ENCODE measurements at regions not wholly inside any gene's neighbourhood (a gene's known extent, or its start where the extent isn't known, plus 50 kb on each side); places are given as distances from the start of the nearest gene placed in this dataset.

DNA sequence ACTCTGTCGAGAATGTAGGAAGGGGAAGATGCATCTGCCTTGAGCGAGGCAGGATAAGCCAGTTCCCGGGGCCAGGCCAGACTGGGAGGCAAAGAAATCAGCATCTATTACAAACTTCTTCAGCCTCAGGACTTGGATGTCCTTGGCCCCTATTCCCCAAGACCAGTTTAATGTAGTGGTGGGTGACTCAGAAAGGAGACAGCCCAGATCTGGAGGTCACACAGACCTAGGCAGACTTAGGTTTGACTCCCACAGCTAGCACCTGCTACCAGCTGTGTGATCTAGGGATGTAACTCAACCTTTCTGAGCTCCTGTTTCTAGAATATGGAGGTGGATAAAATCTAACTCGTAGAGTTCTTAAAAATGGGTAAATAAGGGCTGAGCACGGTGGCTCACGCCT lies 409.5 kb upstream of the PROK2 start:
- CTCF ChIA-PET = no interaction called here
- Histone ChIP-seq H3K27ac (no peak overlapping the region), H2AFZ (no peak overlapping the region), H3K4me2 (no peak overlapping the region), H3K79me2 (ENCODE audit: low read depth) (no peaks in the 10 kb centered on the region), H3K9me3 (ENCODE audit: insufficient read depth, low read depth) (no peaks in the 10 kb centered on the region), H4K20me1 (ENCODE audit: insufficient read depth) (no peaks in the 10 kb centered on the region), H3K9me2 (ENCODE audit: insufficient read depth) (no peaks in the 10 kb centered on the region), H3K4me3 (no peak overlapping the region), H3K4me1 (replicated peaks; ENCODE audit: insufficient read depth) (no peaks in the 10 kb centered on the region), H3F3A (ENCODE audit: insufficient read depth, low read depth) (no peaks in the 10 kb centered on the region), H3K27me3 (ENCODE audit: insufficient read depth, low read depth) (peaks cover 11% of the 10 kb centered on the region), H3K36me3 (ENCODE audit: low read depth) (no peaks in the 10 kb centered on the region)
- intact Hi-C loops (cut with micrococcal nuclease; ENCODE audit: unreplicated experiment) = no loop called here
- POLR2A ChIA-PET (ENCODE audit: unreplicated experiment) = no interaction called here
- TF ChIP-seq, protein P1, sequence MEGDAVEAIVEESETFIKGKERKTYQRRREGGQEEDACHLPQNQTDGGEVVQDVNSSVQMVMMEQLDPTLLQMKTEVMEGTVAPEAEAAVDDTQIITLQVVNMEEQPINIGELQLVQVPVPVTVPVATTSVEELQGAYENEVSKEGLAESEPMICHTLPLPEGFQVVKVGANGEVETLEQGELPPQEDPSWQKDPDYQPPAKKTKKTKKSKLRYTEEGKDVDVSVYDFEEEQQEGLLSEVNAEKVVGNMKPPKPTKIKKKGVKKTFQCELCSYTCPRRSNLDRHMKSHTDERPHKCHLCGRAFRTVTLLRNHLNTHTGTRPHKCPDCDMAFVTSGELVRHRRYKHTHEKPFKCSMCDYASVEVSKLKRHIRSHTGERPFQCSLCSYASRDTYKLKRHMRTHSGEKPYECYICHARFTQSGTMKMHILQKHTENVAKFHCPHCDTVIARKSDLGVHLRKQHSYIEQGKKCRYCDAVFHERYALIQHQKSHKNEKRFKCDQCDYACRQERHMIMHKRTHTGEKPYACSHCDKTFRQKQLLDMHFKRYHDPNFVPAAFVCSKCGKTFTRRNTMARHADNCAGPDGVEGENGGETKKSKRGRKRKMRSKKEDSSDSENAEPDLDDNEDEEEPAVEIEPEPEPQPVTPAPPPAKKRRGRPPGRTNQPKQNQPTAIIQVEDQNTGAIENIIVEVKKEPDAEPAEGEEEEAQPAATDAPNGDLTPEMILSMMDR (conservative IDR thresholded peaks at IDR 0.05) = no peak
- TF ChIP-seq EZH2 (IDR thresholded peaks at IDR 0.05; ENCODE audit: low read depth) = no peak
- no peak for DNase-seq
- no TSS peak for BruUV-seq (replicated peaks)

DNA sequence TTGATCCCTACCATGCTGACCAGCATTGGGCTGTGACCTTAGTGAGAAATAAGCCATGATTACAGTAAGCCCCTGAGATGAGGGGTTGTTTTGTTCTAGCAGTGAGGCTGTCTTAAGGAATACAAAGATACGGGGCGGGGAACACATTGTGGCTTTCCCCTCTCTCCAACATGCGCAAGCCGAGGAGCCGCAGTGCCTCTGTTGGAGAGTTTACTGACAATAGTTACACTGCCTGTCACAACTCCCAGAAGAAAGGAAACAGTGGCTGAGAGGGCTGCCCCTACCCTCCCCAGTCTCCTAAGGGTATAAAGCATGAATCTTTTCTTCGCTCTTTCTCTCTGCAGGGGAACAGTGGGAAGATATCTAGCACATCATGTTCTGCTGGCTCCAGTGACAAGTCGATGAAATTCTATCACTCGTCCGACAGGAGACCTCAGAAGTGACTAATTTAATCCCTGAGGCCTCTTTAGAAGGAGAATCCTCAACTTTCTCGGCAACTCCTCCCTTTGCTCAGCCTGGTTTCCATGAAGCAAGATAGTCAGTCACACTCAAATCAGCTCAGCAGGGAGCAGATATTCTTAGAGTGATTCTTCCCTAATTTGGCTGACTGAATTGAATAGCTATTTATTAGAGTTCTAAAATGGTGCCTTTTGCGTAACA lies 409.0 kb upstream of the PROK2 start:
- Histone ChIP-seq H4K20me1 (ENCODE audit: insufficient read depth) (no peaks in the 10 kb centered on the region), H3K9me3 (ENCODE audit: insufficient read depth, low read depth) (no peaks in the 10 kb centered on the region), H3K4me1 (replicated peaks; ENCODE audit: insufficient read depth) (no peaks in the 10 kb centered on the region), H2AFZ (no peak overlapping the region), H3K79me2 (ENCODE audit: low read depth) (no peaks in the 10 kb centered on the region), H3K27ac (no peak overlapping the region), H3K4me3 (no peak overlapping the region), H3F3A (ENCODE audit: insufficient read depth, low read depth) (no peaks in the 10 kb centered on the region), H3K36me3 (ENCODE audit: low read depth) (no peaks in the 10 kb centered on the region), H3K27me3 (ENCODE audit: insufficient read depth, low read depth) (peaks cover 11% of the 10 kb centered on the region), H3K4me2 (no peak overlapping the region), H3K9me2 (ENCODE audit: insufficient read depth) (no peaks in the 10 kb centered on the region)
- ChIA-PET POLR2A (ENCODE audit: unreplicated experiment) (no interaction called here), CTCF (no interaction called here)
- no TSS peak for BruUV-seq (replicated peaks)
- TF ChIP-seq, protein P1 (conservative IDR thresholded peaks at IDR 0.05) = no peak
- no peak for TF ChIP-seq EZH2 (IDR thresholded peaks at IDR 0.05; ENCODE audit: low read depth)
- DNase-seq = no peak
- intact Hi-C loops (cut with micrococcal nuclease; ENCODE audit: unreplicated experiment) = no loop called here

DNA sequence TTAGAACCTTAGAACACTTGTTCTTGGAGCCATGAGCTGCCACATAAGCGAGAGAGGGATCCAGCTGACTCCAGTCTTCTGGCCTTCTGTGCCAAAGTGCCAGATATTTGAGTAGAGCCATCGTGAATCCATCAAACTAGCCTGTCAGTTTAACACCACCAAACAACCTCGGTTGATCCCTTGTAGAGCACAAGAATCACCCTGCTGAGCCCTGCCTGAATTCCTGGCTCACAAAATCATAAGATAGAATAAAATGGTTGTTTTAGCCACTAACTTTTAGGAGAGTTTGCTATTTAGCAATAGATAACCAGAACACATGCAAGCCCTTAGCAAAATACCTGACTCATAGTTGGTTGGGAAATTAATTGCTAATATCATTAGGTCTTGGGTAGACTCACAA lies 407.6 kb upstream of the PROK2 start:
- no peak overlapping the region for H3K27ac ChIP-seq
- ChIA-PET CTCF (no interaction called here), POLR2A (ENCODE audit: unreplicated experiment) (no interaction called here)

More for the DNA sequence above, 407.6 kb upstream of the PROK2 start:
- H4K20me1 ChIP-seq (ENCODE audit: insufficient read depth) = no peaks in the 10 kb centered on the region
- DNase-seq = no peak
- intact Hi-C loops (cut with micrococcal nuclease; ENCODE audit: unreplicated experiment) = no loop called here
- H3K27me3 ChIP-seq (ENCODE audit: insufficient read depth, low read depth) = peaks cover 11% of the 10 kb centered on the region
- H3K9me2 ChIP-seq (ENCODE audit: insufficient read depth) = no peaks in the 10 kb centered on the region
- H3K4me3 ChIP-seq = no peak overlapping the region
- no peaks in the 10 kb centered on the region for H3K9me3 ChIP-seq (ENCODE audit: insufficient read depth, low read depth)
- no peak overlapping the region for H3K4me2 ChIP-seq
- TF ChIP-seq, protein P1 (conservative IDR thresholded peaks at IDR 0.05) = no peak
- TF ChIP-seq EZH2 (IDR thresholded peaks at IDR 0.05; ENCODE audit: low read depth) = no peak
- H3K4me1 ChIP-seq (replicated peaks; ENCODE audit: insufficient read depth) = no peaks in the 10 kb centered on the region
- no TSS peak for BruUV-seq (replicated peaks)
- H3K36me3 ChIP-seq (ENCODE audit: low read depth) = no peaks in the 10 kb centered on the region
- H3F3A ChIP-seq (ENCODE audit: insufficient read depth, low read depth) = no peaks in the 10 kb centered on the region
- H2AFZ ChIP-seq = no peak overlapping the region
- no peaks in the 10 kb centered on the region for H3K79me2 ChIP-seq (ENCODE audit: low read depth)
